ENCODE measurements at regions not wholly inside any gene's neighbourhood (a gene's known extent, or its start where the extent isn't known, plus 50 kb on each side); places are given as distances from the start of the nearest gene placed in this dataset.

- H3F3A ChIP-seq (ENCODE audit: low read depth), result no peaks in the 10 kb centered on the region
- no peaks in the 10 kb centered on the region for H3K9me3 ChIP-seq (ENCODE audit: insufficient read depth, low read depth, low read length)
- no peaks in the 10 kb centered on the region for H4K20me1 ChIP-seq (ENCODE audit: insufficient read depth, low read length, poor library complexity, severe bottlenecking)
- H3K79me2 ChIP-seq (ENCODE audit: insufficient read depth, low read length), result no peaks in the 10 kb centered on the region
- H3K9me2 ChIP-seq (replicated peaks; ENCODE audit: low read depth, low read length), result no peaks in the 10 kb centered on the region; the same call in 1 of the 2 replicates
- H3K36me3 ChIP-seq (ENCODE audit: insufficient read depth, low read length), result no peaks in the 10 kb centered on the region
- TF ChIP-seq CTCF (conservative IDR thresholded peaks at IDR 0.05; ENCODE audit: low read length) (no peak), EZH2phosphoT487 (IDR thresholded peaks at IDR 0.05; ENCODE audit: borderline replicate concordance) (no peak)
- H3K4me3 ChIP-seq (ENCODE audit: low read length, poor library complexity, severe bottlenecking), result no peak overlapping the region
- H3K4me2 ChIP-seq (ENCODE audit: low read depth, low read length, poor library complexity, severe bottlenecking), result no peak overlapping the region
- H2AFZ ChIP-seq (ENCODE audit: low read length), result no peak overlapping the region
- no peak overlapping the region for H3K9ac ChIP-seq (ENCODE audit: low read depth, low read length, poor library complexity, severe bottlenecking)
- no peaks in the 10 kb centered on the region for H3K27me3 ChIP-seq (ENCODE audit: insufficient read depth, low read length, poor library complexity, severe bottlenecking)
- H3K4me1 ChIP-seq (ENCODE audit: insufficient read depth, low read length, poor library complexity, severe bottlenecking), result no peaks in the 10 kb centered on the region
These were observed 423.2 kb upstream of the B3GALT2 start for GRCh38 chr1:193609592-193609991.

DNA sequence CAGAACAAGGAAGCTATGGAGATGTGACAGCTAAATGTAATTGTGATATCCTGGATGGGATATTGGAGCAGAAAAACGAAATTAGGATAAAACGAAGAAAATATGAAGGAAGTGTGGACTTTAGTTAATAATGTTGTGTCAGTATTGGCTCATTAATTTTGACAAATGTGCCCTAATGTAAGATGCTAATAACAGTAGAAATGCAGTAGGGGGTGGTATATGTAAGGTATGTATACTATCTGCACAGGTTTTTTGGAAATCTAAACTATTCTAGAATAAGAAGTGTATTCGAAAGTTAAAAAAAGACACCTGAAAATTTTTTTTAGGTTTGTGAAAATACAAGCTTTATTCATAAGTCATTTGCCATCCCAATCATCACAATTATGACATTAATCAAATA, 421.4 kb upstream of the B3GALT2 start:
- Histone ChIP-seq H3K4me2 (ENCODE audit: low read depth, low read length, poor library complexity, severe bottlenecking) (no peak overlapping the region), H2AFZ (ENCODE audit: low read length) (no peak overlapping the region), H3K4me3 (ENCODE audit: low read length, poor library complexity, severe bottlenecking) (no peak overlapping the region), H4K20me1 (ENCODE audit: insufficient read depth, low read length, poor library complexity, severe bottlenecking) (no peaks in the 10 kb centered on the region), H3K27me3 (ENCODE audit: insufficient read depth, low read length, poor library complexity, severe bottlenecking) (no peaks in the 10 kb centered on the region), H3F3A (ENCODE audit: low read depth) (no peaks in the 10 kb centered on the region), H3K4me1 (ENCODE audit: insufficient read depth, low read length, poor library complexity, severe bottlenecking) (no peaks in the 10 kb centered on the region), H3K9ac (ENCODE audit: low read depth, low read length, poor library complexity, severe bottlenecking) (no peak overlapping the region), H3K9me3 (ENCODE audit: insufficient read depth, low read depth, low read length) (no peaks in the 10 kb centered on the region), H3K36me3 (ENCODE audit: insufficient read depth, low read length) (no peaks in the 10 kb centered on the region), H3K79me2 (ENCODE audit: insufficient read depth, low read length) (no peaks in the 10 kb centered on the region), H3K9me2 (replicated peaks; ENCODE audit: low read depth, low read length) (no peaks in the 10 kb centered on the region; the same call in 1 of the 2 replicates)
- TF ChIP-seq CTCF (conservative IDR thresholded peaks at IDR 0.05; ENCODE audit: low read length) (no peak), EZH2phosphoT487 (IDR thresholded peaks at IDR 0.05; ENCODE audit: borderline replicate concordance) (no peak)

DNA sequence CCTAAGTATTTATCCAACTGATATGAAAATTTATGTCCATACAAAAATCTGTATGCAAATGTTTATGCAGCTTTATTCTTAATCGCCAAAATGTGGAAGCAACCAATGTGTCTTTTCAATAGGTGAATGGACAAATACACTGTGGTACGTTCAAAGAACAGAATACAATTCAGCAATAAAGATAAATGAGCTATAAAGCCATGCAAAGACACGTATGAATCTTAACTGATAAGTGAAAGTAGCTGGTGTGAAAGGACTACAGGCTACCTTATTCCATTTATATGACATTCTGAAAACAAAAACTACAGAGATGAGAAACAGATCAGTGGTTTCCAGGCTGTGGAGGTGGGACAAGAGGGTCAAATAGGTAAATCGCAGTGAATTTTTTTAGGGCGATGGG, 419.6 kb upstream of the B3GALT2 start:
- Histone ChIP-seq H3K4me3 (ENCODE audit: low read length, poor library complexity, severe bottlenecking) (no peak overlapping the region), H3K79me2 (ENCODE audit: insufficient read depth, low read length) (no peaks in the 10 kb centered on the region), H3K27me3 (ENCODE audit: insufficient read depth, low read length, poor library complexity, severe bottlenecking) (no peaks in the 10 kb centered on the region), H3F3A (ENCODE audit: low read depth) (no peaks in the 10 kb centered on the region), H3K4me2 (ENCODE audit: low read depth, low read length, poor library complexity, severe bottlenecking) (no peak overlapping the region), H3K9me2 (replicated peaks; ENCODE audit: low read depth, low read length) (no peaks in the 10 kb centered on the region; the same call in 1 of the 2 replicates), H3K9me3 (ENCODE audit: insufficient read depth, low read depth, low read length) (no peaks in the 10 kb centered on the region), H3K36me3 (ENCODE audit: insufficient read depth, low read length) (no peaks in the 10 kb centered on the region), H3K4me1 (ENCODE audit: insufficient read depth, low read length, poor library complexity, severe bottlenecking) (no peaks in the 10 kb centered on the region), H2AFZ (ENCODE audit: low read length) (no peak overlapping the region), H3K9ac (ENCODE audit: low read depth, low read length, poor library complexity, severe bottlenecking) (no peak overlapping the region), H4K20me1 (ENCODE audit: insufficient read depth, low read length, poor library complexity, severe bottlenecking) (no peaks in the 10 kb centered on the region)
- no peak for TF ChIP-seq EZH2phosphoT487 (IDR thresholded peaks at IDR 0.05; ENCODE audit: borderline replicate concordance)
- no peak for TF ChIP-seq CTCF (conservative IDR thresholded peaks at IDR 0.05; ENCODE audit: low read length)

Data from Loucy (cell line).